HCT116 (cell line): ENCODE measurements at regions not wholly inside any gene's neighbourhood (a gene's known extent, or its start where the extent isn't known, plus 50 kb on each side); places are given as distances from the start of the nearest gene placed in this dataset.

Source experiments
- ATAC-seq: fragments of 200-7000 bp; cut with Tn5 transposase; 2 replicates; pipeline ENCODE4 v1.9.1; 2020; ENCODE audit warnings: mild to moderate bottlenecking, moderate library complexity
- BruUV-seq: library from RNA; stranded (reverse); fragments of 400-500 nt; replicated peaks from 2 replicates; lab custom pipeline; 2021; lab: Mats Ljungman, UMichigan
- CTCF ChIA-PET: fragments of 300-600 bp; sonication (Branson Sonifier 250); formaldehyde crosslinking; loops from one replicate; lab custom pipeline; 2021; ENCODE audit warnings: antibody characterized with exemption; lab: Charles Lee
- POLR2A ChIA-PET: fragments of 300-600, 350-600 bp; sonication (Branson Sonifier 250); formaldehyde crosslinking; loops from one replicate; lab custom pipeline; 2021; ENCODE audit warnings: antibody characterized with exemption; lab: Charles Lee
- RAD21 ChIA-PET, 2 experiments: fragments of 300-600 bp; sonication (Branson Sonifier 250); formaldehyde crosslinking; loops; one replicate each; lab custom pipeline; 2023; ENCODE audit warnings: low total read pairs in 2 of 2; ENCODE audit not compliant: uncharacterized antibody in 2 of 2, unreplicated experiment in 2 of 2, low non-redundant PET in 1 of 2; lab: Charles Lee
- DNase-seq: peaks from one replicate; pipeline ENCODE4 v3.0.0-alpha.2; 2010; ENCODE audit warnings: low read depth, low spot score
- H2AFZ ChIP-seq: fragments of 200-600 bp; shearing (Covaris generic), sonication (generic); 2 replicates; pipeline ENCODE4 v1.6.1; 2017; ENCODE audit warnings: low read depth, mixed run types, mixed read lengths, antibody characterized with exemption, low read length; ENCODE audit not compliant: poor library complexity, severe bottlenecking
- H3K27ac ChIP-seq: 2 replicates; pipeline ENCODE4 v1.5.1; 2012; ENCODE audit warnings: low read depth, low read length
- H3K27me3 ChIP-seq: fragments of 200-600 bp; sonication (generic); 2 replicates; pipeline ENCODE4 v1.6.1; 2016; ENCODE audit warnings: mixed run types, low read length, mixed read lengths; ENCODE audit not compliant: insufficient read depth
- H3K36me3 ChIP-seq, 2 experiments: fragments of 200-500 bp in 1 of 2; fragments of 200-600 bp in 1 of 2; sonication (Bioruptor generic) in 1 of 2; sonication (generic) in 1 of 2; 2 replicates each; pipeline versions ENCODE4 v1.5.1 to v1.6.1; 2014 to 2016; ENCODE audit warnings: low read length in 2 of 2, inconsistent platforms in 1 of 2, mixed read lengths in 1 of 2, mixed run types in 1 of 2; ENCODE audit not compliant: insufficient read depth in 2 of 2, control insufficient read depth in 1 of 2
- H3K4me1 ChIP-seq, 2 experiments: fragments of 200-600 bp in 1 of 2; sonication (generic) in 1 of 2; 2 replicates each; pipeline versions ENCODE4 v1.5.1 to v1.6.1; 2012 to 2017; ENCODE audit warnings: low read length in 2 of 2, inconsistent platforms in 1 of 2, mild to moderate bottlenecking in 1 of 2, mixed read lengths in 1 of 2, mixed run types in 1 of 2, moderate library complexity in 1 of 2; ENCODE audit not compliant: insufficient read depth in 2 of 2, control insufficient read depth in 1 of 2
- H3K4me2 ChIP-seq: fragments of 200-600 bp; sonication (generic); 2 replicates; pipeline ENCODE4 v1.6.1; 2017; ENCODE audit warnings: mixed run types, low read length, mixed read lengths
- H3K4me3 ChIP-seq, 2 experiments: fragments of 200-600 bp in 1 of 2; sonication (generic) in 1 of 2; replicated peaks in 1 of 2; 2 replicates each; pipeline ENCODE4 v1.5.1; 2011 to 2016; ENCODE audit warnings: low read length in 2 of 2, control low read depth in 1 of 2, low read depth in 1 of 2, mild to moderate bottlenecking in 1 of 2, mixed read lengths in 1 of 2, mixed run types in 1 of 2
- H3K79me2 ChIP-seq: fragments of 200-600 bp; sonication (generic); 2 replicates; pipeline ENCODE4 v1.6.1; 2017; ENCODE audit warnings: mild to moderate bottlenecking, mixed run types, low read length, moderate library complexity, mixed read lengths; ENCODE audit not compliant: insufficient read depth
- H3K9ac ChIP-seq: fragments of 200-600 bp; sonication (generic); 2 replicates; pipeline ENCODE4 v1.6.1; 2016; ENCODE audit warnings: low read length, mixed read lengths
- H3K9me2 ChIP-seq: fragments of 200-600 bp; sonication (generic), shearing (Covaris generic); 2 replicates; pipeline ENCODE4 v1.6.1; 2017; ENCODE audit warnings: mixed run types, mild to moderate bottlenecking, moderate library complexity; ENCODE audit not compliant: insufficient read depth
- H3K9me3 ChIP-seq, 2 experiments: fragments of 200-500 bp in 1 of 2; fragments of 200-600 bp in 1 of 2; sonication (Bioruptor generic) in 1 of 2; sonication (generic) in 1 of 2; 2 replicates each; pipeline ENCODE4 v1.6.1; 2014 to 2017; ENCODE audit warnings: low read length in 2 of 2, mixed read lengths in 2 of 2, inconsistent platforms in 1 of 2, low read depth in 1 of 2, mild to moderate bottlenecking in 1 of 2, mixed run types in 1 of 2, moderate library complexity in 1 of 2; ENCODE audit not compliant: control insufficient read depth in 1 of 2, insufficient read depth in 1 of 2
- H4K20me1 ChIP-seq: fragments of 200-600 bp; sonication (generic), shearing (Covaris generic); 2 replicates; pipeline ENCODE4 v1.6.1; 2017; ENCODE audit warnings: mixed run types, mild to moderate bottlenecking, moderate library complexity; ENCODE audit not compliant: insufficient read depth
- CBX3 ChIP-seq: IDR thresholded peaks from 2 replicates; pipeline ENCODE4 v1.6.1; 2012; ENCODE audit warnings: low read depth
- CTCF ChIP-seq, 3 experiments: fragments of 200-600 bp in 1 of 3; sonication (generic) in 1 of 3; IDR thresholded peaks in 2 of 3; conservative IDR thresholded peaks in 1 of 3; 2 replicates each; pipeline ENCODE4 v1.5.1; 2012 to 2017; ENCODE audit warnings: low read depth in 2 of 3, low read length in 2 of 3, antibody characterized with exemption in 1 of 3, borderline replicate concordance in 1 of 3, control low read depth in 1 of 3, mild to moderate bottlenecking in 1 of 3, mixed read lengths in 1 of 3, mixed run types in 1 of 3, moderate library complexity in 1 of 3; ENCODE audit not compliant: insufficient read depth in 1 of 3
- ELF1 ChIP-seq: IDR thresholded peaks from 2 replicates; pipeline ENCODE4 v1.6.1; 2012; ENCODE audit warnings: low read depth, borderline replicate concordance
- EZH2phosphoT487 ChIP-seq: fragments of 200-600 bp; IDR thresholded peaks from 2 replicates; pipeline ENCODE4 v1.6.1; 2018; ENCODE audit warnings: antibody characterized with exemption, borderline replicate concordance
- FOSL1 ChIP-seq: IDR thresholded peaks from 2 replicates; pipeline ENCODE4 v1.6.1; 2012; ENCODE audit warnings: low read depth
- MAX ChIP-seq: IDR thresholded peaks from 2 replicates; pipeline ENCODE4 v1.6.1; 2012
- POLR2A ChIP-seq: IDR thresholded peaks from 2 replicates; pipeline ENCODE4 v1.7.0; 2011; ENCODE audit warnings: borderline replicate concordance; ENCODE audit not compliant: insufficient read depth, insufficient read length; ENCODE audit errors: extremely low read depth
- SIN3A ChIP-seq: IDR thresholded peaks from 2 replicates; pipeline ENCODE4 v1.6.1; 2012; ENCODE audit warnings: low read depth
- SRF ChIP-seq: IDR thresholded peaks from 2 replicates; pipeline ENCODE4 v1.6.1; 2012; ENCODE audit warnings: low read depth
- YY1 ChIP-seq: IDR thresholded peaks from 2 replicates; pipeline ENCODE4 v1.6.1; 2011; ENCODE audit warnings: low read length, low read depth, moderate library complexity, mild to moderate bottlenecking; ENCODE audit not compliant: insufficient replicate concordance; ENCODE audit errors: extremely low read depth
- ZNF274 ChIP-seq: fragments of 200-500 bp; sonication (Bioruptor generic); IDR thresholded peaks from 2 replicates; pipeline ENCODE4 v1.6.1; 2014; ENCODE audit warnings: mild to moderate bottlenecking, low read depth, low read length, inconsistent platforms
- intact Hi-C: fragments of 100-400 bp; cut with micrococcal nuclease; formaldehyde crosslinking; loops from 2 replicates; pipeline ENCODE4 v1.10.0; 2022
- TF ChIP-seq, protein P1 (sequence below): IDR thresholded peaks from 2 replicates; pipeline ENCODE4 v1.6.1; 2012
- TF ChIP-seq, protein P2 (sequence below): IDR thresholded peaks from 2 replicates; pipeline ENCODE4 v1.6.1; 2011; ENCODE audit warnings: mild to moderate bottlenecking, low read length, moderate library complexity; ENCODE audit not compliant: insufficient replicate concordance; ENCODE audit errors: extremely low read depth

DNA sequence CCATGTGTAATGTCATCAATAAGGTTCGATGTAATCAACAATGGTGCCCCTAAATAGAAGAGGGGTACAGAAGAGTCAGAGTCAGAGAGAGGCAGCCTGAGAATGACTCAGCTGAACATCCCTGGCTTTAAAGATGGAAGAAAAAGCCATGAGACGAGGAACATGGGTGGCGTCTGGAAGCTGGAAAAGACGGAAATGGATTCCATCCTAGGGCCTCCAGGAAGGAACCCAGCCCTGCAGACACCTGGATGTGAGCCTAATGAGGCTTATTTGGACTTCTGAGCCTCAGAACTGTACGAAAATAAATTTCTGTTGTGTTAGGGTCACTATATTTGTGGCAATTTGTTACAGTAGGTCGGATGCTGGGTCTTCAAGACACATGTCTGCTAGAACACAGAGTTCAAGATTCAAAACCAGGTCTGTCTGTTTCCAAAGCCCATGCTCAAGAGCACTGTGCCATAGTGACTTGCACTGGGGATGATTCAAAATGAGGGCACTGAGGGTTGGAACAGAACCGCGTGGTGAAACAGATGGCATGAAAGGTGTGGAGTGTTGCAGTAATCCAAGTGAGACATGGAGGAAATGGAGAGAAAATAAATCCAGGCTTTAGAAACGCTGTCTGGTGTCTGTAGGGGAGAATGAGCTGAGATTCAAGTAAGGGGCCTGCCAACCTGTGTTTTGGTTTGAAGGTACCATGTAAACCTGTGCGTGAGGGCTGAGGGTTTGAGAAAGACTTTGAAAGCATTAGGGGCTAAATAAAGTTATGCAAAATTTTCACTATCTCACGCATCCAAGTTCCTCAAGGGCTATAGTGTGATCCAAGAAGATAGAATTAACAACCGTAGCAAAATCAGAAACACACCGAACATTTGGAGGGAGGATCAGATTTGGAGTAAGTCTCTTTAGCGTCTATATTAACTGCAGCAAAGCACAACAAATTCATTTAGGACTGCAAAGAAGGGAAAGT is 849.1 kb upstream of the AUTS2 start:
- Histone ChIP-seq H3K4me3 (no peak overlapping the region), H3K9ac (no peak overlapping the region), H3K27ac (no peak overlapping the region), H3K79me2 (no peaks in the 10 kb centered on the region), H3K9me3 (peaks cover 0 to 8% of the 10 kb centered on the region in 2 experiments; a peak in 2 of 4 replicates), H3K4me1 (no peaks in the 10 kb centered on the region), H3K27me3 (no peaks in the 10 kb centered on the region), H2AFZ (no peak overlapping the region), H4K20me1 (no peaks in the 10 kb centered on the region), H3K4me2 (no peak overlapping the region), H3K9me2 (no peaks in the 10 kb centered on the region), H3K36me3 (no peaks in the 10 kb centered on the region)
- ChIA-PET RAD21 (no interaction called here), POLR2A (no interaction called here), CTCF (no interaction called here)
- intact Hi-C loops, result no loop called here
- ATAC-seq (no peak), DNase-seq (no peak)
- no peak for TF ChIP-seq MAX
- BruUV-seq, result no TSS peak

DNA sequence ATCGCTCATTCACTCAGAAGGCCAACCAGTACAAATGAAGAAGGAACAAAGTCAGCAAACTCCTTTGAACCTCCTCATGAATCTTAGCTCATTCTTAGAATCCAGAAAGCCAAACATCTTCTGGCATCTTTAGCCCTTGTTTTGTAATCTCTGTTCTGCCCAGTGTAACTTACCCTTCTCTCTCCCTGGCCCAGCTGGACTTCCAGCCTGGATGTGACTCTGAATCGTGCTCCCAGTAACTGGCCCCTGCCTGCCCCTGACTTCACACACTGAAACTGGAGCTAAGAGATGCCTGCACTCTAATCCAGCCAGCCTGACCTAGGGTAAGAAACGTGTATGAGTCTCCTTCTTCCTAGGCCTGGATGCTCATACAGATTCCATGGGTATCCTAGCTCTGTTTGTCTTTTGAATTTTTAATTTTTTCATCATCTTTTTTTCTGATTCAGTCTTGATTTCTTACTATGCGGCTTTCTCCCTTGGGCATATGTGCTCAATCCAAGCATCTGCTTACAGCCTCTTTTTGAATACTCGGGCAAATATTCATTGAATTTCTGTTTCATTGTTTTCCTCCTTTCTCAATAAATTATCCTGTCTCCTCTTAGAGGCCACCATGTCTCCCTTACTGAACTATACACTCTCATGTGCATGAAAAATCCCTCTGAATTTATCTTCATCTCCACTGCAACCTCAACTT is 845.6 kb upstream of the AUTS2 start:
- Histone ChIP-seq H3K36me3 (no peaks in the 10 kb centered on the region), H3K9me3 (peaks cover 0 to 12% of the 10 kb centered on the region in 2 experiments; a peak in 2 of 4 replicates), H4K20me1 (no peaks in the 10 kb centered on the region), H3K4me2 (no peak overlapping the region), H3K79me2 (no peaks in the 10 kb centered on the region), H3K4me3 (no peak overlapping the region), H3K27me3 (no peaks in the 10 kb centered on the region), H3K4me1 (no peaks in the 10 kb centered on the region), H3K9me2 (no peaks in the 10 kb centered on the region), H3K9ac (no peak overlapping the region), H2AFZ (no peak overlapping the region), H3K27ac (no peak overlapping the region)
- no peak for ATAC-seq
- RAD21 ChIA-PET, result no interaction called here
- CTCF ChIA-PET, result no interaction called here
- no peak for DNase-seq
- no TSS peak for BruUV-seq
- intact Hi-C loops, result no loop called here
- POLR2A ChIA-PET, result no interaction called here
- TF ChIP-seq ZNF274 (no peak), EZH2phosphoT487 (no peak), YY1 (no peak), SRF (no peak), FOSL1 (no peak), CBX3 (no peak), ELF1 (no peak), POLR2A (no peak), CTCF (IDR thresholded peaks at IDR 0.05 in 2 of 3, conservative IDR thresholded peaks at IDR 0.05 in 1 of 3; ENCODE audit: borderline replicate concordance in 1 of 3, insufficient read depth in 1 of 3, low read depth in 2 of 3, low read length in 2 of 3) (no peak), SIN3A (no peak)
- TF ChIP-seq, protein P1, sequence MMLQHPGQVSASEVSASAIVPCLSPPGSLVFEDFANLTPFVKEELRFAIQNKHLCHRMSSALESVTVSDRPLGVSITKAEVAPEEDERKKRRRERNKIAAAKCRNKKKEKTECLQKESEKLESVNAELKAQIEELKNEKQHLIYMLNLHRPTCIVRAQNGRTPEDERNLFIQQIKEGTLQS, result no peak
- TF ChIP-seq, protein P2, sequence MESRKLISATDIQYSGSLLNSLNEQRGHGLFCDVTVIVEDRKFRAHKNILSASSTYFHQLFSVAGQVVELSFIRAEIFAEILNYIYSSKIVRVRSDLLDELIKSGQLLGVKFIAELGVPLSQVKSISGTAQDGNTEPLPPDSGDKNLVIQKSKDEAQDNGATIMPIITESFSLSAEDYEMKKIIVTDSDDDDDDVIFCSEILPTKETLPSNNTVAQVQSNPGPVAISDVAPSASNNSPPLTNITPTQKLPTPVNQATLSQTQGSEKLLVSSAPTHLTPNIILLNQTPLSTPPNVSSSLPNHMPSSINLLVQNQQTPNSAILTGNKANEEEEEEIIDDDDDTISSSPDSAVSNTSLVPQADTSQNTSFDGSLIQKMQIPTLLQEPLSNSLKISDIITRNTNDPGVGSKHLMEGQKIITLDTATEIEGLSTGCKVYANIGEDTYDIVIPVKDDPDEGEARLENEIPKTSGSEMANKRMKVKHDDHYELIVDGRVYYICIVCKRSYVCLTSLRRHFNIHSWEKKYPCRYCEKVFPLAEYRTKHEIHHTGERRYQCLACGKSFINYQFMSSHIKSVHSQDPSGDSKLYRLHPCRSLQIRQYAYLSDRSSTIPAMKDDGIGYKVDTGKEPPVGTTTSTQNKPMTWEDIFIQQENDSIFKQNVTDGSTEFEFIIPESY, result no peak
